Posterior cingulate gyrus (tissue), 11 donors: ENCODE measurements at regions not wholly inside any gene's neighbourhood (a gene's known extent, or its start where the extent isn't known, plus 50 kb on each side); places are given as distances from the start of the nearest gene placed in this dataset.

Experiments used
- DNase-seq, 10 donors: peaks; one replicate each; pipeline versions ENCODE4 v3.0.0 to v3.0.0-alpha.2; 2020 to 2021; ENCODE audit warnings: mixed read lengths in 3 of 10
- intact Hi-C: fragments of 100-400 bp; cut with DNase I; formaldehyde crosslinking; loops from one replicate; pipeline ENCODE4 v1.15.1; 2023

DNA sequence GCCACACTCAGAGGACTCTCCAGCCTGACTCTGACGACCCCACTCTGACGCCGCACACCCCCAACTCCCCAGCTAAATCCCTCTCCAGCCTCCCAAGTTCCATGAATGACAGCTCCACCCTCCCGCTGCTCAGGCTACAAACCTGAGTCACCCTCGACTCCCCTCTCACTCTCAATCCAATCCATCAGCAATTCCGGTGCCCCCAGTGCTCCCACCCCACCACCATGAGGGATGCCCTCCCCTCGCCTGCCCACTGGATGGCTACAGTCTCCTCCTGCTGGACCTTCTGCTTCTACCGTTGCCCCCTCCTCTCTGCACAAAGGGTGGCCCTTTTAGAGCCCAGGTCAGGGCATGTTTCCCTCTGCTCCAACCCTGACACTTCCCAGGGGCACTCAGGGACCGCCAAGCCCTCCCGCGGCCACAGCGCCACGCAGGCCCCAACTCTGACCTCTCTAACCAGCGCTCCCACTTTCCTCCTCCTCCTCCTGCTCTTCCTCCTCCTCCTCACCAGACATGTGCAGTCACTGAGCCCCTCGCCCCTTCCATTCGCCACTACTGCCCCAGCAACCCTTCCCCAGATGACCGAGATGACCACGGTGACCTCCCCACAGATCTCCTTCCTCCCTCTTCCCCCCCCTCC lies 69.5 kb upstream of the NUP50 start:
- peak in 1 of 10 donors; percentile 52 for DNase-seq
- intact Hi-C loops: no loop called here

DNA sequence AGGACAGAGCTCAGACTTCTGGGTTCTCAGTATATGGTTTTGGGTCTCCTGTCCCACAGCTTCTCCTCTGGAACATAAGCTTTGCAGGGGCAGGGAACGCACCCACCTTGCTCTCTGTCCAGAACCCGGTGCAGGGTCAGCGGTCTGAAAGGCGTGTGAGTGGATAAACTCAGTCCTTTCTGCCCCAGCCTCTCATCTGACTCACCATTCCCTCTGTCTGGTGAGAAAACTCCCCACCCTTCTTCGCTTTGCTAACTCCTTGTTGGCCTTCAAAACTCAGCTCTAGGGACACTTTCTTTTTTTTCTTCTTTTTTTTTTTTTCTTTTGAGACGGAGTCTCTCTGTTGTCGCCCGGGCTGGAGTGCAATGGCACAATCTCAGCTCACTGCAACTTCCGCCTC lies 68.9 kb upstream of the NUP50 start:
- intact Hi-C loops: no loop called here
- peak in 1 of 10 donors; percentile 46 for DNase-seq

DNA sequence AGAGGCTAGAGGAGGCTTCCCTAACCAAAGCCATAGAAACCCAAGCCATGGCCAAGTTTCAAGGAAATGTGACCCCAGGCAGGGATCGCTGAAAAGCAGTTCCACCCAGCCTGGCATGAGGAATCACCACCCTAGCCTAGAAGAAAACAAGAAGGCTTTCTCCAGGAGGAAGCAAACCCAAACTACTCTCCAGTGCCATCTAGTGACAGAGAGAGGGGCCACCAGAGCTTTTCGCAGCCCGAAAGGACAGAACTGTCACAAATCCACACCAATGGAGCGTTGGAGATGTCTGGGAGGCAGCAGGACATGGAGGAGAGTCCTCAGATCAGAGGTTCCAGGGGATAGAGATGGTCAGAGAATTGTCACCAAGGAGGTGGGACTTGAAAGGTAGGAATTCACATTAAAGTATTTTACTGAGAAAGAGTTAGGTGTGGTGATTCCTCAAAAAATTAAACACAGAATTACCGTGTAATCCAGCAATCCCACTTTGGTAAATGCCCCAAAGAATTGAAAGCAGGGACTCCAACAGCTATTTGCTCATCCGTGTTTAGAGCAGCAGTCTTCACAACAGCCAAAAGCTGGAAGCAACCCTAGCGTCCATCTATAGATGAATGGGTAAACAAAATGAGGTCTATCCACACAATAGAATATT lies 67.3 kb upstream of the NUP50 start:
- DNase-seq: peak in 9 of 10 donors; percentile 32 to 95 (median 60)
- intact Hi-C loops: loop anchor here (1.0 to 2.0 kb wide), 2 partner anchors 121 to 276 kb away; no protein-coding TSS in a partner anchor

DNA sequence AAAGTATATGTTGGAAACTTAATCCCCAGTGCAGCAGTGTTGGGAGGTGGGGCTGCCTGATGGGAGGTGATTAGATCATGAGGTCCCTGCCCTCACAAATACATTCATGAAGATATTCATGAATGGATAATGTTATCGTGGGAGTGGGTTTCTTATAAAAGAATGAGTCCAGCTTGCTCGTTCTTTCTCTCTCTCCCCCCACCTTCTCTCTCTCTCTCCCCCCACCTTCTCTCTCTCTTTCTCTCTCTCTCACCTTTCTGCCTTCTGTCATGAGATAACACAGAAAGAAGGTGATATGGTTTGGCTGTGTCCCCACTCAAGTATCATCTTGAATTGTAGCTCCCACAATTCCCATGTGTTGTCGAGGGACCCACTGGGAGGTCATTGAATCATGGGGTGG lies 66.7 kb upstream of the NUP50 start:
- intact Hi-C loops: loop anchor here (2.0 kb wide), 1 partner anchor 276 kb away; no protein-coding TSS in a partner anchor
- peak in 1 of 10 donors; percentile 5 for DNase-seq

DNA sequence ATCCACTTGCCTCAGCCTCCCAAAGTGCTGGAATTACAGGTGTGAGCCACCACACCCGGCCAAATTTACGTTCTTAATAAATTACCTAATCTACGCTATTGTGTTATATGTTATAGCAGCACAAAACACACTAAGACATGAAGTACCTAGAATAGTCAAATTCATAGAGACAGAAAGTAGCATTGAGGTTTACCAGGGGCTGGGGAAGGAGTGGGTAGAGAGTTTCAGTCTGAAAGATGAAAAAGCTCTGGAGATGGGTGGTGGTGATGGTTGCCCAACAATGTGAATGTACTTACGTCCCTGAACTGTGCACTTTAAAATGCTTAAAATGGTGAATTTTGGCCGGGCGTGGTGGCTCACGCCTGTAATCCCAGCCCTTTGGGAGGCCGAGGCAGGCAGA lies 65.7 kb upstream of the NUP50 start:
- peak in 1 of 10 donors; percentile 8 for DNase-seq
- intact Hi-C loops: no loop called here

DNA sequence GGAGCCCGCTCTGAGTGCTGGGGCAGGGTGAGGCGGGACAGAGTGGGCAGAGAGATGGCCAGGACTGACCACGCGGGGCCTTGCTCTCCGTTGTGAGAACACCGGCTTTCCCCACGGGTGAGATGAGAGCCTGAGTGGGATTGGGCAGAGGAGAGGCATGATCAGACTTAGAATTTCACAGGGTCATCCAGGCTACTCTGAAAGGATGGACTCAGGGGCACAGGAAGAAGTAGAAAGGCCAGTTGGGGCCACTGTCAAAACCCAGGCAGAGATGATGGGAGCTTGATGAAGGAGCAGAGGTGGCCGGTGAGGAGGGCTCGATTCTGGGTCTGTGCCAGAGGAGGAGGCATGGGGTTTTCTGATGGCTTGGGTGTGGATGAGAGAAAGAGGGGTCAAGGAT lies 63.8 kb upstream of the NUP50 start:
- intact Hi-C loops: loop anchor here (10.0 kb wide), 1 partner anchor 165 kb away; no protein-coding TSS in a partner anchor
- peak in 1 of 10 donors; percentile 68 for DNase-seq

DNA sequence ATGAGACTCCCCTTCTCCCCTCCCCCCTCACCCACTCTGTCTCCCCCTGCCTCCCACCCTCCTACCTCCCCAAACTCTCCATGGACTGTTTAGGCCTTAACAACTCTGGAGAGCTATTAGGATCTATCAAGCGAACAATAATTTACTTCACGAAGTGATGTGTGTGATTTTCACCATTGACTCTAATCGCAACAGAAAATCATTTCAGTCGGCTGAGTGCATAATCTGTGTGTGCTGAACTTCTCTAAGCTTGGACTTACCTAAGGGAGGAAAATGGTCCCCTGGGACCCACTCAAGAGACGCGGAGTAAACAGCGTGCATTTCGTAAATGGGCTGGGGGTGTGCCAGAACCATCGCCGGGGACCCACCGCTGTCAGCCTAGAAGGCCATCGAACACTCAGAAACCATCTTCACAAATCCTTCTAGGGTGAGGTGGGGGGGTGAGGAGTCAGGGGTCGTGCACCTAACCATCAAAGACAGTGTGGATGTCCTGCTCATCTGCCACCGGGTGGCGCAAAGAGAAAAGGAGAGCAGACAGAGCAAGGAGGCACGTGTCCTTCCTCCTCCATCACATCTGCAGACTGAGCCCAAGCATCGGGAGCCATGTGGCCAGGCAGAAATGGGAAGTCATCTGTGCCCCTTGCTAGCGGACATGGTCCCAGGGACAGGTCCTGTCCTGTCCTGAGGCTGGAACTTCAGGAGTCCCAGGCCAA lies 62.1 kb upstream of the NUP50 start:
- intact Hi-C loops: loop anchor here (10.0 kb wide), 1 partner anchor 163 kb away; no protein-coding TSS in a partner anchor
- peak in 9 of 10 donors; percentile 20 to 88 (median 35) for DNase-seq

DNA sequence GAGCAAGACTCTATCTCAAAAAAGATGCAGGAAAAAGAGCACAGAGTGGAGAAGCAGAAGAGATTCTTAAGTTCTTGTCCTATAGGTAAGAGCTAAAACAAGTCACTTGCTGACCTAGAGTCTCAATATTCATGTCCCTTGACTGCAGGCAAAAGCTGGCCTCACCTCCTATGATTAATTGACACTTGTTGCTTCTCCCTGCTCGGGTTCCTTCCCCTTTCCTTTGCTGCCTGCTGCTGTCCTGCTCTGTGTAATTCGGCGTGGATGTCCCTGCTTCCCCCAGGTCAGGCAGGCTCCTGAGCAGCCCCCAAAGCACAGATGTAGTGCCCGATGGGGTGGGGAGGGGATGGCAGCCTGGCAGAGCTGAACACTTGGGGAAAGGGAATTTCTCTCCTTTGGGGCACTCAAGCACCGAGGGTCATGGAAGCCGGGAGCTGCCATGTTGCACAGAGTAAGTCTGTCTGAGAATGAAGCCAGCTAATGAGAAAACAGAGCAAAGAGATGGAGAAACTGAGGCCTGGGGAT lies 60.8 kb upstream of the NUP50 start:
- peak in 1 of 10 donors; percentile 59 for DNase-seq
- intact Hi-C loops: loop anchor here (10.0 kb wide), 1 partner anchor 162 kb away; no protein-coding TSS in a partner anchor

DNA sequence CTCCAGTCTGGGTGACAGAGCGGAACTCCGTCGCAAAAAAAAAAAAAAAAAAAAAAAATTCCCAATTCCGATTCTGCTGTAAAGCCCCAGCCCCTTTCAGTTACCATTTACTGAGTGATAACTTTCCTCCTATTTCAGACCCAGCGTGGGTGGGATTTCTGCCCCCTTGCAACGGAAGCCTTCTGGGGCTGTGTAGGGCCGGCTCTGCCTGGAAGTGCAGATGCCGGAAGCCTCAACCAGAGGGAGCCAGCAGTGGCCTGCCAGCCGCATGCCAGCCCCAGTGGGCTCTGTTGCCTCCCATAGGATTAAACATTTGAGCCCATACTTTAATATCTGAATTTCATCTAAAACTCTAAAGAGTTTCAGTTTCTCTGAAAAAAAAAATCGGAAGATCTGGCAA lies 60.0 kb upstream of the NUP50 start:
- intact Hi-C loops: loop anchor here (10.0 kb wide), 1 partner anchor 161 kb away; no protein-coding TSS in a partner anchor
- DNase-seq: peak in 1 of 10 donors; percentile 81

DNA sequence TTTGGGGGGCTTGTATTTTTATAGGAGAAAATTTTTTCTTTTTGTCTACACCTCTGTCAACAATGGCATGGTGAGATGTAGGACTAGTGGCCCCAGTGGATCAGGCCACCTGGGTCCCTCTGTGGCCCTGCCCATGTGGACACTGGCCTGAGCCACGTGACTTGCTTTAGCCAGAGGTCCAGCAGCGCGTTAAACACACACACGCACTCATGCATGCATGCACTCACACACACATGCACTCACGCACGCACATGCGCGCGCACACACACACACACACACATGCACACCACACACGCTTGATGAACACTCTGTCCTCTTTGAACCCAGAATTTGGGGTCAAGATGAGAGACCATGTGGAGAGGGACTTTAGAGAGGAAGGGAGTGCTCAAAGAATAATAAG lies 59.4 kb upstream of the NUP50 start:
- intact Hi-C loops: loop anchor here (10.0 kb wide), 1 partner anchor 160 kb away; no protein-coding TSS in a partner anchor
- peak in 1 of 10 donors; percentile 48 for DNase-seq

DNA sequence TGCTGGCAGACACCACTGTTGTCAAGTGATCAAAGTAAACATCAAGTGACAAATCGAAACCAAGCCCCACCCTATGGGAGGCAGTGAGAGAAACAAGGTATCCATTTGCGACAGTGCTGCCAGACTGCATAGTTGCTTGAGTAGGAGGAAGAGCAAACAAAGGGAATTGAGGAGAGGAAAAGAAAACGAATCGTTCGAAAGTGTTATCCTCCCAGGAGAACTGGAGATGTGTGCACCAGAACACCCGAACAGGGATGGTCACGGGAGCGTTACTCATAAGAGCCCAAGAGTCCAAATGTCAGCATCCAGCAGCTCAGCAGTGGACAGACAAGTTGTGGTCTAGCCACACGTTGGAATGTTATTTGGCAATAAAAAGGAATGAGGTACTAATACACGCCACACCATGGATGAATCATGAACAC lies 58.4 kb upstream of the NUP50 start:
- peak in 1 of 10 donors; percentile 22 for DNase-seq
- intact Hi-C loops: loop anchor here (10.0 kb wide), 1 partner anchor 160 kb away; no protein-coding TSS in a partner anchor

DNA sequence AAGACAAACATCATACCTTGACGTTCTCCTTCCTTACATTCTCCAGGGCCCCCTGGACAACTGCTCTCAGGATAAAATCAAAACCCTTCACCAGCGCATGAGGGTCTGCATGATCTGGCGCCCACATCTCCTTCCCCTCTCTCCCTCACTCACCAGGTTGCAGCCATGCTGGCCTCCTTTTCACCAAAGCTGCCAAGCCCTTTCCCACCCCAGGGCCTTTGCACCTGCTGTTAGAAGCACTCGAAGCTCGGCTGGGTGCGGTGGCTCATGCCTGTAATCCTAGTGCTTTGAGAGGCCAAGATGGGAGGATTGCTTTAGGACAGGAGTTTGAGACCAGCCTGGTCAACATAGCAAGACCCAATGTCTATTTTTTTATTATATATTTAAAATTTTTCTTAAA lies 56.1 kb upstream of the NUP50 start:
- peak in 1 of 10 donors; percentile 58 for DNase-seq
- intact Hi-C loops: loop anchor here (10.0 kb wide), 1 partner anchor 157 kb away; no protein-coding TSS in a partner anchor

DNA sequence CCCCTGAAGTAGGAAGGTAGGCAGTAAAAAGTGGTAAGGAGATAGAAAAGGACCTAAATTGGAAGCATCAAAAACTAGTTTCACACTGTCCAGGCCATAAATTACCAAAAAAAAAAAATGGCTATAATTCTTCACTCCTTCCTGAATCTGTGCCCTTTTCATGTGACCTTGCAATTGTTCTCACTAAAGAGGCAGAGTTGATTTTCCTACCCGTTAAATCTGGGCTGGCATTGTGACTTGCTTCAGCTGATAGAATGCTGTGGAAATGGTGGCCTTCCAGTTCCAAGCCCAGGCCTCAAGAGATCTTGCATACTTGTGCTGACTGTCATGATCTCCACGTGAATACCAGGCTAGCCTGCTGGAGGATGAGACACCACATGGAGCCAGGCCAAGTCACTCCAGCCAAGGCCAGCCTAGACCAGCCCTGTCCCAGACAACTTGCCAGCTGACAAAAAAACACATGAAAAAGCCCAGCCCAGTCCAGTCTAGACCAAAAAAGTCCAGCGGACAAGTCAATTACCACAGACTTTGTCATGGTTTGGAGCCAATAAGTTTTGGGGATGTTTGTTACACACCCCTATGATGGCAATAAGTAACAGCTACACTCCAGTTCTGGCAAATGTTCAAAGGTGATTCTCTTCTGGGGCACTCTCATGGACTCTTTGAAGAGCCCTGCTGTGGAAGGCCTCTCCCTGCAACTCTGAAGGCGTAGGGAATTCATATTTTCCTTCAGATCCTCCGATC lies 51.4 kb upstream of the NUP50 start:
- peak in 1 of 10 donors; percentile 47 for DNase-seq
- intact Hi-C loops: no loop called here
